HG02973 (cell line): ENCODE measurements at regions not wholly inside any gene's neighbourhood (a gene's known extent, or its start where the extent isn't known, plus 50 kb on each side); places are given as distances from the start of the nearest gene placed in this dataset.
"Not testable (repeated sequence)": the region's sequence is repeated elsewhere in the genome, so short reads cannot be mapped to it uniquely, and the experiment has no call there.

Experiments used
- ATAC-seq: cut with Tn5 transposase; IDR thresholded peaks from one replicate; pipeline ENCODE4 v1.9.1; 2021; ENCODE audit warnings: moderate library complexity; ENCODE audit not compliant: unreplicated experiment

DNA sequence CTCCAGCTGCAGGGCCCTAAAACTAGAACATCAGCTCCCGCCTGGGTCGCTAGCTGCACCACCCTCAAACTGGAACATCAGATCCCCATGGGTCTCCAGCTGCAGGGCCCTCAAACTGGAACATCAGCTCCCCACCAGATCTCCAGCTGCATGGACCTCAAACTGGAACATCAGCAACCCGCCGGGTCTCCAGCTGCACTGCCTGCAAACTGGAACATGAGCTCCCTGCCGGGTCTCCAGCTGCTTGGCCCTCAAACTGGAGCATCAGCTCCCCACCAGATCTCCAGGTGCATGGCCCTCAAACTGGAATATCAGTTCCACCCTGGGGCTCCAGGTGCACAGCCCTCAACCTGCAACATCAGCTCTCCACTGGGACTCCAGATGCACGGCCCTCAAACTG, 82.7 kb downstream of the TFRC start:
- not testable (repeated sequence) for ATAC-seq

DNA sequence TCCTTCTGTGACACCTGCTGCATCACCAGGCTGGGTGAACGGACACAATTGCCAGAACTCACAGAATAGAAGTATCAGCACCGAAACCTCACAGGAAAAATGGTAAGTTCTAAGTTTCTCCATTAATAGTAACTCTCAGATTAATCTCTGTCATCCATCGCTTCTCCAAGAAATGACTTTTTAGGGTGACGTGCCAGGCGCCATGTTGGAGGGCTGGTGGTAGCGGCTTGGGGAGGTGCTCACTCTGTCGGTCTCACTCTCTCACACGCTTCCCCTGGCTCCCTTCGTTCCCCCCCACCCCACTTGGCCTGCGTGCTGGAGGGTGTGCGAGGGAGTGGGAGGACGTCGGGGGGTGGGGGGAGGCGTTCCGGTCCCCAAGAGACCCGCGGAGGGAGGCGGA, 85.6 kb downstream of the TFRC start:
- ATAC-seq = not testable (repeated sequence)

DNA sequence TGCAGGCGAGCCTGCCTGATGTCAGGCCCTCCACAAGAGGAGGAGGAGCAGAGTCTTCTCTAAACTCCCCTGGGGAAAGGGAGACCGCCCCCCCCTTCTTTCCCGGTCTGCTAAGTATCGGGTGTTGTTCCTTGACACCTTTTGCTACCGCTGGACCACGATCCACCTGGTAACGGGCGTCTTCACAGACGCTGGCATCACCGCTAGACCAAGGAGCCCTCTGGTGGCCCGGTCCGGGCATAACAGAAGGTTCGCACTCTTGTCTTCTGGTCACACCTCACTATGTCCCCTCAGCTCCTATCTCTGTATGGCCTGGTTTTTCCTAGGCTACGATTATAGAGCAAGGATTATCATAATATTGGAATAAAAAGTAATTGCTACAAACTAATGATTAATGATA, 86.0 kb upstream of the TNK2 start:
- ATAC-seq = not testable (repeated sequence)

DNA sequence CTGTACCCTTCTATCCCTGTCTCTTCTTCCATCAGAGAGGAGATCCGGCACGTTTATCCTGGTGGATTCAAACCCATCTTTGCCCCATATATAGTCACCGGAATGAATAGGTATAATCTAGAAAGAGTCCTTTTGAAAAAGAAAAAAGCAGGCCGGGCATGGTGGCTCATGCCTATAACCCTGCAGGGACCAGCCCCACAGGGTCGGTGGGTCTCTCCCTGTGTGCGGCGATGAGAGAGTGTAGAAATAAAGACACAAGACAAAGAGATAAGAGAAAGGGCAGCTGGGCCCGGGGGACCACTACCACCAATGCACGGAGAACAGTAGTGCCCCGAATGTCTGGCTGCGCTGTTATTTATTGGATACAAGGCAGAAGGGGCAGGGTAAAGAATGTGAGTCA, 85.3 kb upstream of the TNK2 start:
- not testable (repeated sequence) for ATAC-seq

DNA sequence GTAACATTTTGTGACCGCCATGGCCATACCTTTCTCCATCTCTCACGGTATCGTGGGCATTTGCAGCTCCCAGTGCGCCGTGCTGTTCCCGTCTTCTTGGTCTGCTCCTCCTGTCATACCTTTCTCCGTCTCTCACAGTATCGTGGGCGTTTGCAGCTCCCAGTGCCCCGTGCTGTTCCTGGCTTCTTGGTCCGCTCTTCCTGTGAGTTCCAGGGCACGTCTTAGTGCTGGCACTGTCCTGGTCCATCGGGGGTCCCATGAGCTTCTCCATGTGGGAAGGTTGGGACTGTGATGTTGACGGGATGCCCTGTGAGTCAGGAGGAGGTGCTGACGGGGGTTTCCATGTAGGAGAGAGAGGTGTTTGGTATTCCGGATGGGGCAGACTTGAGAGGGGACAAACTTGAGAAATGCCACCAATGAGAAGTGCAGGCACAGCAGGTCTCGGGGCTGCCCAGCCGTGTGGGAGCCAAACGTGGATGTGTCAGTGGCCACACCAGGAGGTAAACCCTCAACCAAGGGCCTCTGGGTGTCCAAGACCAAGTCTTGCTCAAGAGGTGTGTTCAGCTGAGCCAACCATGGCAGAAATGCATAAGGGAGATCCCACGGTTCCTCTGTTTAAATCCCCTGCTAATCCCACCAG, 84.7 kb upstream of the TNK2 start:
- ATAC-seq = not testable (repeated sequence)

DNA sequence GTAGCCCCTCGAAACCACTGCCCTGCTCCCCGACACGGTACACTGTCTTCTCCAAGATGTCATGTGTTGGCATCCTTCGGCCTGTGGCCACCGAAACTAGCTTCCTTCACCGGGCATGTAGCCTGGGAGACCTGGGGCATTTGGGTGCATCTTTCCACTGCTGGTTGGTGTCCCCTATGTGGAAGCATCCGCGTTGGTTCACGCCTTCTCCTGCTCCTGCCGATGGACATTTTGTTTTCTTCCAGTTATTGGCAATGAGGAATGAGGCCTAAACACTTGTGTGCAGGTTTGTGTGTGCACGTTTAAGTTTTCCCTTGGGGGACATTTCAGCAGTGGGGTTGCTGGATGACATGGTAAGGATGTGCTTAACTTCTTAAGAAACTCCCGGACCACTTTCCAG, 83.6 kb upstream of the TNK2 start:
- not testable (repeated sequence) for ATAC-seq

DNA sequence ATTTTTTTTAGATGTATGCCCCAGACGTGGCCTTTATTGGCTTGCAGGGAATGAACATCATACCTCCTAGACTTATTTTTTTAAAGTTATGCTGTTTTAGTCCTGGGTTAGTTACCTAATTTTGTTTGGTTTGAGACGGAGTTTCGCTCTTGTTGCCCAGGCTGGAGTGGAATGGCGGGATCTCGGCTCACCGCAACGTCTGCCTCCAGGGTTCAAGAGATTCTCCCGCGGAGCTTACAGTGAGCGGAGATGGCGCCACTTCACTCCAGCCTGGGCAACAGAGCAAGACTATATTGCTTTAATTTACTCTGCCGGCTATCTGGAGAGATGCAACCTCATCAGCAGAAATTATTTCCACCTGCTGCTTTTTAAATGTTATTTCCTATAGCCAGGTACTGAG, 82.9 kb upstream of the TNK2 start:
- ATAC-seq = not testable (repeated sequence)

DNA sequence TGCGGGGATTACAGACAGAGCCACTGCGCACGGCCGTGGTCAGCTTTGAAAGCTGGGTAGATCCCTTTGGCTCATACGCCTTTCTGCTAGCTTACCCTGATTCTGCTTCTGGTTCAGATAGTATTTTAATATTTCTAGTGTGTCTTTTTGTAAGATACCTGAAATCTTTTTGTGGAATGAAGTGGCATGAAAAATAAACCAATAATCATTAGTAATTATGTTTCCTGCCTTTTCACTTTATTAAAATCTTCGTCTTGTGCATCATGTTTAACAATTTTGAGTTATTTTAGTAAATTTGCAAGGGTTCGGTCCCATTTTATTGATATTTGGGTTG, 82.5 kb upstream of the TNK2 start:
- ATAC-seq = not testable (repeated sequence)

DNA sequence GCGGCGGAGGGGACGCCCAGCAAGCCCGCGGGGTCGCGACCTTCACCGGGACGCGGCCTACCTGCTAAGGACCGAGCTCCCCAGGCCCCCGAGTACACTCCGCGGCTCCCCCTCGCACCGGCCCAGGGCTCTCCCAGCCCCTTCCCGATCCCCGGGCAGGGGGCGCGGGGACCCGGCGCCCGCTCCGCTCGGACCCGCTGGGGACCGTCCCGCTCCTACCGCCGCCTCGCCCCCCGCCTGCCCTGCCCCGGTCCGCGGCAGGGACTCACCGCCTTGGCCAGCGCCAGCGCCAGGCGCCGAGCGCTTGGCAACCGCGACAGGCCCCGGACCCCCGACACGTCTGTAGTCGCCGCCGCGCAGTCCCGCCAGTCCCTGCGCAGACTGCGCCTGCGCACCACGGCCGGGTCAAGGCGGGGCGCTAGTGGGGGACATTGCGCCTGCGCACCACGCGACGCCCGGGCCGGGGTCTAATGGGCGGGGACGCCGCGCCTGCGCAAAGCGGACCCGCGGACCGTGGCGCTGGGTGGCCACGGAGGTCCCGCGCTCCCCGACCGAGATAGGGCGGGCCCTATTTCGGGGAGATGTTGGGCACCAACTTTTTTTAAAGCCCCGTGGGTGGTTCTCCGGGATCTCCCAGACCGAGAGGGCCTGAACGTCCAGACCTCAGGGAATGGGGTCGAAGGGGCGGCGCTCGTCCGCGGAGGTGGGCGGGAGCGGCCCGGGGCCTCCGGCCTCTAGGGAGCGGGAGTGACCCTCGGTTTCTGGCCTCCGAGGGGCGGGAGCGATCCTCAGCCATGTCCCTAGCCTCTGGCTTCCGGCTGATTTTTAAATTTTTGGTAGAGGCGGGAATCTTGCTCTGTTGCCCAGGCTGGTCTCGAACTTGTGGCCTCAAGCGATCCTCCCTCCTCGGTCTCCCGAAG, 81.8 kb upstream of the TNK2 start:
- ATAC-seq = peak; percentile 80

DNA sequence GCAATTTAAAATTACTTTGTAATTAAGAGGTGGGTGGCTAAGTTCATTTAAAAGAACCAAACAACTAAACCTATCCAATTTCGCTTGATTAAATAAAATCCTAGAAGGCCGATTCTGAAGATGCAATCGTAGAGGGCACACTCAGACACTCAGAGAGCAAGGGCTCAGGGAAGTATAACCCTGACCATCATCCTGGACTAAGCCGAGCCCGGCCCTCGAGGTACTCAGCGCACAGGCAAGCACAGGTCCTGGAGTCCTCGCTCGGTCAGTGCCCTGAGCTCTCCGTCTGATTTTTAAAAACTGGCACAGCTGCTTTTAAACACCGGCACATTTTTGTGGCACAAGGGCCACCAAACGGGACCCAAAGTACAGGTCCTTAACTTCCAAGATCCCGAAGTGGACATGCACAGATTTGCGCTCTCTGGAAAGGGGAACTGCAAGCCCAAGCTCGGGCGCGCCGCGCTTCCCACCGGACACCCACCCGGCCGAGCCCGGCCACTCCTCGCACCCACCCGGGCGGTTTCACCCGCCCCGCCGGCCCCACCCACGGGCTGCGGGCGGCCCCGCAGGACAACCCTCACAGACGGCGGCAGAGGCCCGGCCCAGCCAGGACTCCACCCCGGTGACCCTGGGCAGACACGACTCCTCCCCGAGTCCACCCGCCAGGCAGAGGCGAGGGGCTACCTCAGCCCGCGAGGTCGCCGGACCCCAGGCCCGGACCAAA, 81.0 kb upstream of the TNK2 start:
- peak; percentile 46 for ATAC-seq

DNA sequence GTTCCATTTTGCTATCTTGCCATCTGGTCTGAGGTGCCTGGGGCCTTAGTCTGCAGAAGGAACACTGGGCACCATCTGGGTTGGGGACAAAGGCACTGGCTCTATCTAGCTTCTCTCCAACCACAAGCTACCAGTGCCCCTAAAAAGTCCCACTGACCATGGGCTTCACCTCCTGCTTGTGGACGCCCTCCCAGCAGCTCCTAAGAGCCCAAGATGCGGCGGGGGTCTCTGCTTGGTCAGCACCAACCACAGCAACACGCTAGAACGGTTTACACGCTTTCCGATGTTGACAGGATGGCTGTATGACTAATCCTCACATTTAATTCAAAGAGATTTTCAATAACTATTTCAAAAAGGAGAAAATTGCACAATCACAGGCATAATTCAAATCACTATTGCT, 80.4 kb upstream of the TNK2 start:
- not testable (repeated sequence) for ATAC-seq

DNA sequence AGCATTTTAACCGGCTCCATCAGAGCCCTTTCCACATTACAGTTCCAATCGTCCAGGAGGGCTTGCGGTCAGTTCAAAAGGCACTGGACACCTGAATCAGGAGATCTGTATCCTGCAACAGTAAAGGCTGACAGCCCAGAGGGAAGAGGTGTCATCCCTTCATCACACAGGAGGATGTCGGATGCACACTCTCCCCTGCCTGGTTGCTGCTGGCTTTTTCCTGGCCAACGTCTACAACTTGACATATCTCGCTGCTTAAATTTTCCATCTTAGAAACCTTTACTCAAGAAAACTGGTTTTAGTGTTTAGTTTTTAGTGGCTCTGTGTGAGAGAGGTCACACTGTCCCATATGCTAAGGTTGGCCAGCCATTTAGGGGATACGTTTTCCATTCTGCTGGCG, 78.7 kb upstream of the TNK2 start:
- not testable (repeated sequence) for ATAC-seq

DNA sequence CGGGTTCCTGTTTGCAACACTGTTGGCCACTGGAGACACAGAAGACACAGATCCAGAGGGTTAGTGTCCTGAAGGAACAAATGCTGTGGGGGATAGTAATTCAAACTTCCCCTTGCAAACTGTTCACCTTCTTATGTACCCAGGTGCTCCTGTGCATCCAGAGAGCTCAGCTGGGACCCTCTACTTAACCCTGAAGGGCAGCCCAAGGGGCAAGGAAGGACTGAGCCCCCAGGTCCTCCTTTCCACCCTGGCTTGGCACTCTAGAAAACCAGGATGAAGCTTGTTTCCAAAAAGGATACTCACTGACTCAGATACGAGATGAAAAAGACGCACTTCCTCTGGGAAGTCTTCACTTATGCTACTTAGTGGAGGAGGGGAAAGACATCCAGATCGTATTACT, 78.2 kb upstream of the TNK2 start:
- not testable (repeated sequence) for ATAC-seq

DNA sequence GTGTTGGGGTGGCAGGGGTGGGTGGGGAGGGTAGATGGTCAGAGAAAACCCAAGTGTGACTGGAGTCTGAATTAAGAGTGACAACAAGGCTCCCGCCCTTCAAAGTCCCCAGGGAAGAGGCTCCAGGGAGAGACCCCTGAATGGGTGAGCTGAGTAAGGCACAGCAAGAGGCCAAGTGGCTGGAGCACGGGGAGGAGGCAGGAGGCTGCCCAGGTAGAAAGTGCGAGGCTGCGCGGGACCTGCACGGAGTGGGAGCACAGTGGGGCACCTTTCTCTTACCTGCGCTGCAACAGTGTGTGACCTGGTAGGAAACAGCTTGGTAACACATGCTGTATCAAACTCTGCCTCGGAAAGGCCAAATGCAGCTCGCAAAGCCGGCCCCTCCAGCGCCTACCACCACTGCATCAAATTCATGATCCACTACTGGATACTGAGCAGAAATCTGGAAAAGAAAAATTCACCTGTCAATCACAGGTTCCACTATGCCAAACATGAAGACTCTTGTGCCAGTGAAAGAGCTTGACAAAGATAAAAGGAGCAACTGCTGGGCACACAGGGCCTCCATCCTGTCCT, 77.1 kb upstream of the TNK2 start:
- ATAC-seq = not testable (repeated sequence)

DNA sequence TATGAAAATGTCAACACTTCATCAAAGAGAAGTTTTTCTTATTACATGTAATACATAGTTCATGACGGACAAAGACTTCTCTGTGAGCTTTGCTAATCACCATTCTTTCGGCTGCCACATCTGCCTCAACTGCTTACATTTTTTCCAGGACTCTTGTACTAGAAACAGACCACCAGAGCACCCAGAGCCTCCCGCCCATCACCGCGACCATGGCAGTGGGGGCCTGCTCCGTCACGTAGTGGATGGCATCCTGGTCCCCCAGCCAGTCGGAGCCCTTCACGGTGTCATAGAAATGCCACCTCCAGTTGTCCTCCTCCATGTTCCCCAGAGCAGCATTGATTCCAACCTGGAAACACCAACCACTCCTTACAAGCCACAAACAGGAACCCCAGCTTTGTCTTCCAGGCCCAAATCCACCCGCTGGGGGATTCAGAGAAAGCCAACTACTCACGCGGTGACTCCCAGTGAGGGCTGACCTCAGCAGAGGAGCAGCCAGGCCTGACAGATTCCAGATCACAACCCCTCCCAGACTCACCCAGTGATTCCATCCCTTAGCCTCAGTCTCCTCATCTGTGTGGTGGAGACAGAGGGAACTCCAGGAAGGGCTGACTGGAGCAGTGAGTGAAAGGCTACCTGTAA, 76.2 kb upstream of the TNK2 start:
- ATAC-seq = not testable (repeated sequence)

DNA sequence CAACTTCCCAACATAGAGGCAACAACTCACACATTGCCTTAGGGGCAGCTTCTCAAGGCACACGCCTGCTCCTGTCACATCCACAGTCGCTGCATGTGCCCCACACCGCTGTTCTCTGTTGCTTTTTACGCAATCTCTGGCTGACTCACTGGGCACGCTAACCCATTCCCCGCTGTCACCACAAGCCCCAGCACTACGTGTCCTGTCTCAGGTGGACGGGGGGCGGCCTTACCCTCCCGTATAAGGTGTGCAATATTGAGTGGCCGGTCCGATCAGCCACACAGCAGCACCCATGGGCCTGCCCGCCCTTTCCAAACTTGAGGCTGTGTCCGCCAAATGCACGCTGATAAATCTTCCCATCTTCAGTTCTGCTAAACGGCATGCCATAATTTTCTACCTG, 75.5 kb upstream of the TNK2 start:
- ATAC-seq = not testable (repeated sequence)

DNA sequence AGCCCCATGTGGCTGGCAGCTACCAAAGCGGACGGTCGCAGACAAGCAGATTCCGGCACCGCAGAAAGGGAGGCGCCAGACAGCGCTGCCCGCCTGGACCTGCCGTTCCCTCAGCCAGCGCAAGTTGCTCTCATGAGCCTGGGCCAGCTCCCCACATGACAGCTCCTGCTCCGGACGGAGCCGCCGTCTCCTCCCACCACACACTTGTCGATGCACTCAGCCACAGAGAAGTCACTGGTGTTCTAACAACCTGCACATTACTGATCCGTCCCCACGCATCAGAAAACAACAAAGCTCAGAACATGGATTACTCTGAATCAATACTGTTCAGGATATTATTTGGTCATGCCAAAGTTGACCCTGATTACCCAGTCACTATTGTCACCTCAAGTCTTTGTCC, 74.4 kb upstream of the TNK2 start:
- not testable (repeated sequence) for ATAC-seq

DNA sequence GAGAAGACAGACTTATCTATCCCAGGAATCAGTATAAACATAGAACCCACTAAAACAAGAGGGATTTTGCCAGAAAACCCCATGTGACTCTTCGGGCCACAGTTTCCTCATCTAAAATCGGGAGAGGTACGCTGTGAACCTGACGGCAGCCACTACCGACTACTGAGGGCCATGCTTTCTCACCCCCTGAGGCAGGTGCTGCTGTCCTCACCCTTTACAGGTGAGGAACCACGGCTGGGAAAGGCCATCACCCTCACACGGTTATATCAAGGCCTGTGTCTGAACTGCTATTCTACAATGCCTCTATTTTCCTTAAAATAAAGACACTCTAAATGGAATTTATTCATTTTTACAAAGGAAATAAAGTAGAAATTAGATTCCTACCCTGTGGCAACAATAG, 73.4 kb upstream of the TNK2 start:
- not testable (repeated sequence) for ATAC-seq

DNA sequence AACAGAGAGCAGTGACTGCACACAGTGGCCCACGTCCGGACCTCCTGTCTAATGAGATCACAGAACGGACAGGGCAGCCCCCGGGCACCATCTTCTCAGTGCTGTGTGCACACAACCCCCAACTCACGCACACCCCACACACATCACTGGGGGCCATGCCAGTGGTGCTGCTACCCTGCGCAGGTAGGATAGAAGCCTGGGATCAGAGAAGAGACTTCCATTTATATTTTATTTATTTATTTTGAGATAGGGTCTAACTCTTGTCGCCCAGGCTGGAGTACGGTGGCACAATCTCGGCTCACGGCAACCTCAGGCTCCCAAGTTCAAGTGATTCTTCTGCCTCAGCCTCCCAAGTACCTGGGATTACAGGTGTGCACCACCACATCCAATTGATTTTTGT, 71.5 kb upstream of the TNK2 start:
- ATAC-seq = not testable (repeated sequence)

DNA sequence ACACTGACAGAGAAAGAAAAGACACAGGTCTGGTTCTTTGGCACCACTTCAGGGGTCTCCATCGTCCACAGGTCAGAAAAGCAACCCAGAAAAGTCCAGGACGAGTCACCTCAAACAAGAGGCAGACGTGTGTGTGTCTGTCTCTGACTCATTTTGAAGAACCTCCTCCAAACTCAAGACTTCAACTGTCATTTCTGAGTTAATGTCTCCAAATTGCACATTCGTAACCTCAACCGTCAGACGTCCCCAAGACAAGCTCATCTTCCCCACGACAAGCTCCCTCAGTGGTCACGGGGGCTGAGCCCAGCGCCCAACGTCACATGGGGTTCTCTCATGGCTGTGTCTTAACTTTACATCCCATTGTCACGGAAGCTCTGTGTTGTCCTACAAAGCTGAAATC, 70.2 kb upstream of the TNK2 start:
- not testable (repeated sequence) for ATAC-seq

DNA sequence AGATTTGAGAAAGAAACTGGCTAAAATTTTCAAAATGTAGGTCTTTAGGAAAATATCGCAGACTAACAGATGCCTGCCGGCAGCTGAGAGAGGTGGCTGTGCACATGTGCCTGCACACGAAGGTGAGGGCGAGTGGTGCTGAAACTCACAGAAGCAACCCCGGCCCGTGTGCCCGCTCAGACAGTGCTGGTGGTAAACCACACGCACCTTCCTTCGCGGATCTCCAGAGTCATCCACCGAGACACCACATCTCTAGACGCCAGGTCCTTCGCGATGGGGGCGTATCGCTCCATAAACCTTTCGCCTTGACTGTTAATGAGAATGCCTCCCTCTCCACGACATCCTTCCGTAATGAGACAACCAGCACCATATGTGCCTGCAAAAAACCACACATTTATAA, 68.5 kb upstream of the TNK2 start:
- not testable (repeated sequence) for ATAC-seq
